ENCODE measurements at regions not wholly inside any gene's neighbourhood (a gene's known extent, or its start where the extent isn't known, plus 50 kb on each side); places are given as distances from the start of the nearest gene placed in this dataset.
A peak's percentile ranks its signal among the peaks of the same experiment; 100 is the strongest.

- no peak for DNase-seq
These were observed 68.1 kb downstream of the TEKT4 start for GRCh38 chr2:94939349-94939748.

DNA sequence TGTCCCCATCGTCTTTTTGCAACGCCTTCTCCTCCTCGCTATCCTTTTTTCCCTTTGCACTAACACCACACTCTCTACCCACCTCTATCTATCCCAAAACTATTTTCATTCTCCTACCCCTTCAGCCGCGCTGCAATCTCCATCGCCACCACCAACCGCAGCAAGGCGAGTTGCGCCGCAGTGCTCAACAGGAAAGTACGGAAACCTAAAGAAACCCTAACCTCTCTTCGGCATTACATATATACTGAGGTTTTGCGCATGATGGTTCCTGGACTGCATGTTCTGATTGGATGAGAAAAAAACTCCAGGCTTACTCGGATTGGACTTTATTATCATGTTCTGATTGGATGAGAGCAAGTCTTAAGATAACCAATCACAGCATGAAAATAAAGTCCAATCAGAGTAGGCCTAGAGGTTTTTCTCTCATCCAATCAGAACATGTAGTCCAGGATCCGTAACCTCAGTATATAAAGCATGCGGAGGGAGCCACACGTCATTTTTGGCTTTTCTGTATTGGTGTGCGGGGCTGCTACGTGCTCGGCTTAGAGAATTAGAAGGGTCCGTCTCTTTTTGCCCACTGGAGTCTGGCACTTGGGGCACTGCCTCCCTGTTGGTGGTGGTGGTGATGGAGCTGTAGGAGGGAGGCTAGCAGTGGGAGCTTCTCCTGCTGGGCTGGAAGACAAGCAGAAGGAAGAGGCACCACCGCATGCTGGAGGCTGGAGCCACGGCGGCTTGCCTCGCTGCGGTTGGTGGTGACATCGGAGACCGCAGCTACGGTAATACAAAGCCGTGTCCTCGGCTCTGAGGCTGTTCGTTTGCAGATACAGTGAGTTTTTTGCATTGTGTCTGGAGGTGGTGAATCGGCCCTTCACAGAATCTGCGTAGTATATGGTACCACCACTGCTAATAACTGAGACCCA lies 76.1 kb downstream of the TEKT4 start:
- DNase-seq: no peak

- peak in 1 of 3 experiments; percentile 4 for DNase-seq
These were observed 69.8 kb upstream of the MAL start for GRCh38 chr2:94955702-94956101.

DNA sequence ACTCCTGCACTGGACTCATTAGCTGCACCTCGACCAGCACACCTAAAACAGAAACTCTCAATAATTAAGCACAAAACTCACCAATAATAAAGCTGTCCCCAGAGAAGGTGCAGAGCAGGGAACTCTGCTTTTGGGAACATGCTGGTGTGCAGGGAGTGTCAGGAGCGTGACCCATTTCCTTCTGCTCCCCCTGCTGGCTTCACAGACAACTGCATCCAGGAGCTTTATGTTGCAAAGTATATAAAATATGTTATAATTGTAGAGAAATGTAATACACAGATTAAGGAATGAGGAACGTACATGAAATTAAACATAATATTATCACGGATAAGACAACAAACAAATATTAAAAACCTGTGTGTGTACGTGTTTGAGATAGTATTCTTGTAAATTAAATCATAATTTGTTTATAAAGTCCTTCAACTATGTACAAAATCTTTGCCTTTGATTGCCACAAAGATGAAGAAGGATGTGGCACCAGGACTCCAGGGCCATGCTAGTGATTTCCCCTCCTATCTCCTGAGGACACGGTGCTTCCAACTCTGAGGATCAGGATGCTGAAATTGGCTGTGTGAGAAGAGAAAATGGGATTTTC lies 68.6 kb upstream of the MAL start:
- peak; percentile 7 to 61 (median 53) for DNase-seq

- no peak for DNase-seq
These were observed 67.3 kb upstream of the MAL start for GRCh38 chr2:94958245-94958644.

GRCh38 chr2:94960266-94960665 lies 65.2 kb upstream of the MAL start:
- peak in 1 of 3 experiments; percentile 9 for DNase-seq

DNA sequence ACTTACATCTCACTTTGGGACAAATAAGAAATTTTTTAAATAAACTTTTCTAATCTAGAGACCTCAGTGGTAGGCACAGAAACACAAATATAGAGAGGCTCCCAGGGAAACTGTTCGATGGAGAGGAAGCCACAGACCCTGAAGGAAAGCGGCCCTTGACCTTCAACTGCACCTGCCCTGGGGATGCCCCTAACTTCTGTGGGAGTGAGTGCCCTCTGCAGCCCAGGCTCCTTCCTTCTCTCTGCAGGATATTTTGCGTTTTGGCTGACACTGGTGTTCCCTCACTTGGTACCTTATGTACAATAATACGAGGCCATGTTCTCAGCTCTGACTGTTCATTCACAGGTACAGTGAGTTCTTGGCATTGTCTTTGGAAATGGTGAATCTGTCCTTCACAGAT lies 64.8 kb upstream of the MAL start:
- no peak for DNase-seq

GRCh38 chr2:94964193-94964592 lies 61.3 kb upstream of the MAL start:
- no peak for DNase-seq

DNA sequence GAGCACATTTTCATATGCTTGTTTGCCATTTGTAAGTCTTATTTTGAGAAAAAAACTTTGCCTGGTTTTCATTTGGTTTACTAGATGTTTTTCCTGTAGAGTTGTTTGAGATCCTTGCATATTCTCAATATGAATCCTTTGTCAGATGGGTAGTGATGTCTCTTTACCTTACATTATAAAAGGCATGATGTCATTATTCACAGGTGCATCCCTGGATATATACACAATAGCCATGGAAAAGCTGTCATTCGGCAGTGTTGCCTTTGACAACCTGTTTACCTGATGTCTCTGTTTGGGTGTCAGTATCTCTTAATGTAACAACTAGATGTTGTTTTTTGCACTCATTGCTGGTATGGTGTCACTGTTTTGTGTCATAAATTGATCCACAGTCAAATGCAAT lies 58.8 kb upstream of the MAL start:
- no peak for DNase-seq

DNA sequence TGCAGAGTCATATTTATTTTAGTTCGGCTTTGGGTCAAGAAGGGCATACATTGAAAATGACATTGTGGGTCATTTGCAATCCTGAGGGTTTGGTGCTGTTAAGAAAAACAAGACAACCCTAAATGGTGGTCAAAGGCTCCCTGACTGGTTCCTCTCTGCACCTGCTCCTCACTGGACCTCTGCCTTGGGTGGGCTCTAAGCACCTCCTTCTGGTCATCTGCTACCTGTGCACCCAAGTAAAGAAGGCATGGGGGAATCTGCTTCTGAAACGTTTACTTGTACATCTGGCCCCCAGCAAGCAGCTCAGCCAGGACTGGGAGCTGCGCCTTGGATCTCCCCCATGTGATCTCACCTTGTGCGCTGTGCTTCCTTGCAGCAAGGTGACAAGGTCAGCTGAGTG lies 55.2 kb upstream of the MAL start:
- DNase-seq: no peak
